8988T (cell line): ENCODE measurements at regions not wholly inside any gene's neighbourhood (a gene's known extent, or its start where the extent isn't known, plus 50 kb on each side); places are given as distances from the start of the nearest gene placed in this dataset.

ENCODE experiments used
- DNase-seq: peaks from one replicate; pipeline ENCODE4 v3.0.0; 2011

DNA sequence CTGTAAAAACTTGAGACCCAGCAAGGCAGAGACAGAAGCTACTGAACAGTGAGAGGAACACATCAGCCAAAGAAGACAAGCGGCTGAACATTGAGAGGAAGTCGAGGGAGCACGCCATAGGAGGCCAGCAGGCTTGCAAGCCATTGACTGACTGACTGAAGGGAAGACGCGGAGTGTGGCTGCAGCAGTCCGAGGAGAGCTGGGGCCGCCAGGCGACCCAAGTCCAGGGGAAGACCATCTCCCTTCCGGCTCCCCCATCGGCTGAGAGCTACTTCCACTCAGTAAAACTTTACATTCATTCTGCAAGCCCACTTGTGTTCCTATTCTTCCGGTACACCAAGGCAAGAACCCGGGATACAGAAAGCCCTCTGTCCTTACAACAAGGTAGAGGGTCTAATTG, 167.3 kb upstream of the MBL2 start:
- no peak for DNase-seq

DNA sequence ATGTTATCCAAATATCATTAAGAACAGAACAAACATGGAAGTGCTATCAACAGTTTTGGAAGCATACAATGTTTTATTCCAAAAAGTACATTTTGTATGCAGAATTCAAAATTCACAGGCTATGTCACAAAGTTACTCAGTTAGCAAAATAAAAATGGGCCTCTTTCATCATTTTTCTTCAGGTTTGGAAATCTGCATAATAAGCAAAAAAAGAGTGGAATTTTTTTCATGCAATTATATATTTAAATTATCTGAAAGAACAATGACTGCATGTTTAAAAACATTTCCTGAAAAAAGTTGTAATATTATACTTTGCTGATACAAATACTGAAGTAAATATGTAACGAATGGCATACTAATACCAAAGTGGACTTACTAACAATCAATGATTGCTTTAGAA, 161.2 kb upstream of the MBL2 start:
- DNase-seq: no peak

DNA sequence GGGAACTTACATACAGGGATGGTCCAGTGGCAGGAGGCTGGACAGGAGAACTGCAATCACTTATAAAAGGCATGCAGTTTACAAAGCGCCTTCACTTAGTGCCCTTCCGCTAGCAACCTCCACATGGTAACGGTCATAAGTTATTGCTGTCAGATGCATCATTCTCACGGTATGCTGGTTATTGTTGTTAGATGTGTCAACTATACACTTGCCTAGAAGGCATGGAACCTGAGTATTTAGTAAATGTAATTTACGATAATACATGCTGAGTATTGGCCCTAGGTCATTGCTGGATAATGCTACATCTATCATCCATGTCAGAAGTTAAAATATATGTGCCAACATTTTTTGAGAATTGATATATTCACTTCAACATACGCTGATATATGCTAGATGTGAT, 155.1 kb upstream of the MBL2 start:
- no peak for DNase-seq

DNA sequence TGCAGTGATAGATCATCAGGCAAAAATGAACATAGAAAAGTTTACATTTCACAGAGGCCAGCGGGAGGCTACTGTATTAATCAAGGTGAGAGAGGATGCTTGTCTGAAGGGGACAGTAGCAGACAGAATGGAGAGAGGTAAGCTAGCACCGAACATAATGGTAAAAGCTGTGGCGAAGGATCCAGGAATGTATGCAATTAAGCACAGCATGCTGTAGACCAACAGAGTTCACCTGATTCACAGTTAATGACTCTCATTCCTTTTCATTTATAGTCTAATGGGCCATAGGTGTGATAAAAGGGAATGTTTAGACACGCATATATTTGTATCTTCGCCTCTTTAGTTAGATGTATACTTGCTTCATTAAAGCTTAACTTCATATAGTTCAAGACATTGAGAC, 150.9 kb upstream of the MBL2 start:
- no peak for DNase-seq

DNA sequence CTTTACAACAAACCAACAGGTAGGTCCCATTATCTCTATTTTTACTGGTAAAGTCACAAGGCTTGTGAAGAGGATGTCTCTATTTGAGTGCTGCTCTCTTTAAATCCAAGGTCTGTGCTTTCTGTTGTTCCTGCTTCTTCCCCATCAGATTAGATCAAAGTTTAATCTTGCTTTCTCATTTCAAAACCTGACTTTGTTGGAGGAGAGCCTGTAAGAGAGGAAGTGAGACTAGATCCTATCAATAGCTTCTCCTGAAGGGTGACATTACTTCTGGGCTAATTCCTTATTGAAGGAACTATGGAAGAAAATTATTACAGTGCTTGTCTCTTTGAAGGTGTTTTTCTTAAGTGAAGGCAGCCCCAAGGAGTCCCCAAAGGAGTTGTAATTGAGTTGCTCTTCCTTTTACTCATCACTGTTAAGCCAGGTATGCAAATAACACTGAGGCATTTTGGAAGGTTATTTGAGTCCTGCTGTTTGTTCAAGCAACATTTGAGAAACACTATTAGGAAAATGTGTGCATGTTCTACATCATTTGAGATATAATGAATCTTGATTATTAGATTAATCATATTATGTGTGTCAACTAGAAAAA, 146.2 kb upstream of the MBL2 start:
- no peak for DNase-seq

DNA sequence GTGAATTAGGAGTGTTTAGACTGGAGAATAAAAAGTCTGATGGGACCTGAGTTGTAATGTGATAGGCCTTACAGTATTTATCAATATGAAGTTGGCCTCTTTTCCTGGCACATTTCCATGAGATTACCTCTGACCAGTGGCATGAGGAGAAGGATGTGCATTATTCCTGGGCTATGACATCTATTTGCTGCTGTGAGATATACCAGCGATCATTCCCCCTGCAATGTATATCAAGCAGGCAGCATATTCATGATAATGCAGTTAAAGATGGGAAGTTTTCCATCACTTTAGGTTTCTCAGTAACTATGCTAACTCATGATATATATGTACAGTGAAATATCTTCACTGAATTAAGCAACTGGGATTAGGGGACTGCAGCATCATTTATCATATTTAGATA, 142.8 kb upstream of the MBL2 start:
- DNase-seq: no peak

DNA sequence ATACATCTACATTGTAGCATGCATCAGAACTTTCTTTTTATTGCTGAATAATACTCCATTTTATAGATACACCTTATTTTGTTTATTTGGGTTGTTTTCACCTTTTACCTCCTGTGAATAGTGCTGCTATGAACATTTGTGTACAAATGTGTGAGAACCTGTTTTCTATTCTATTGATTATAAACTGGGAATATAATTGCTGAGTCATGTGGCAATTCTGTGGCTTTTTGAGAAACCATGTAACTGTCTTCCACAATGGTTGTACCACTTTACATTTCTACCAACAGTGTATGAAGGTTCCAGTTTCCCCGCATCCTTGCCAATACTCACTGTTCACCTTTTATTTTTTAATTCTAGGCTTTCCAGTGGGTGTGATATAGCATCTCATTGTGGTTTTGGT, 138.6 kb upstream of the MBL2 start:
- no peak for DNase-seq

DNA sequence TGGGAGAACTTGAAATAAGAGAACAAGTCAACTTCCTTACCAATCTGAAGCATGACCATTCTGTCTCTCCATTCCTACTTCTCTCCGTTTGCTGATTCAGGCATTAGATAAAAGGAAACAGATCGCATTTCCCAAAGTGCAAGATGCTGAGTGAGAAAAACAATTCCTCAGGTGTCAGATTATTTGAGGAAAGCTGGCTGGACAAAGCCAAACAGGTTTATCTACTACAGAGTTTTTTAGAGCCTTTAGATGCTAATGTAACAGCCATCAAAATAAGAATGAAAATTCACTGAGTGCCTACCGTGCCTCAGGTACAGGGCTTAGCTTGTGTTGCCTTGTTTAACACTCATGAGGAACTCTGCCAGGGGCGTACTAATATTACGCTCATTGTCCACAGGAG, 135.9 kb upstream of the MBL2 start:
- DNase-seq: no peak

DNA sequence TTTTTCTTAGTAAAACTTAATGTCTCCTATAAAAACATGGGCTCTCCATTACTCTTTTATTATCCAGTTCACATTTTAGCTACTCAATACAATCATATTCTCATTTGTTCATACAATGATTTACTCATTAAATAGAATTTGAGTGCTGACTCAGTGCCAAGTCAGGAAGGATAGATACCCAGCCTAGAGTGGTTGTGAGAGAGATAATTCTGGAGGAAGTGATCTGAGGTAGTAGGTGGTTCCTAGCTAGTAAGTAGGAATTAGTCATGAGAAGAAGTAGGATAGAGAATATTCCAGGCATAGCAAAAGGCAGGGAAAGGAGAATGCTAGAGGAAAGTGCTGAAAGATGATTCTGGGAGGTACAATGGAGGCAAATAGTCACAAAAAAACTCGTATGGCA, 133.5 kb upstream of the MBL2 start:
- DNase-seq: no peak

DNA sequence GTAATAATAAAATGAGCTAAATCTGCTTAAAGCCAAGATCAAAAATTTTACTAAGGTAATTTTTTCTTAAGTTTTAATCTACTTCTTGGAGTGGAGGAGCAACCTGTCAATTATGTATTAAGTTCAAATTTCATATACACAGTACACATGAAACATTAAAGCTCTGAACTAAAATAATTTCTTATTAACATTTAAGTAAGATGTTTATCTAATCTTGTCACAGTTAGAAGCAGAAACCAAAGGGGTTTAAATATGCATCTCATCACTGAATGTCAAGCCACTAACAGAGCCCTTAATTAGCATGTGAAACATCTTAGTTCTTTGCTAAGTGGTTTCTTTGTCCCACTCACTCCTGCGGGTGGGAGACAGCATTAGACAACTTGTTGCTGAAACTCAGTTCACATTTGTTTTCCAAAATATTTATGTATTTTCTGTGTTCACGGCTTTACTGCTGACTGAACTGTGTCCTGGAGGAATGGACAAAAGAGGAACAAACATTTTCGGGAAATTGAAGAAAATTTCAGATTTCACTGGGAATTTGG, 130.9 kb upstream of the MBL2 start:
- no peak for DNase-seq

DNA sequence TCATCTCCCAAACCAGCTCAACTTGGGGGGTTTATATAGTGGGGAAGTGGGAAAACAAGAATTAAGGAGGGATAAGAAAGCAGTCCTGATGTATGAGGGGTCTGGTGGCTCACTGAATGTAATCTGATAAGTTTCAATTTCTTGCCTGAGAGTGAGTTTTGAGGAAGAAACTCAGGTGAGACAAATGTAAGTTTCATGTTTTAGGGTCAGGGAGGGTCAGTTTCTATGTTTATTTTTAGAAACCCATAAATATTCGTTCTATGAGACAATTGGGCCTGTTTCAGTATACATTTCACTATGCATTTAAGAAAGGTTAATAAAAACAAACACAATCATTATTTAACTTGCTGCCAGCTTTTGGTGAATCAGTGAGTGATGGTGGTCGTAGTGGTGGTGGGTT, 128.0 kb upstream of the MBL2 start:
- no peak for DNase-seq

DNA sequence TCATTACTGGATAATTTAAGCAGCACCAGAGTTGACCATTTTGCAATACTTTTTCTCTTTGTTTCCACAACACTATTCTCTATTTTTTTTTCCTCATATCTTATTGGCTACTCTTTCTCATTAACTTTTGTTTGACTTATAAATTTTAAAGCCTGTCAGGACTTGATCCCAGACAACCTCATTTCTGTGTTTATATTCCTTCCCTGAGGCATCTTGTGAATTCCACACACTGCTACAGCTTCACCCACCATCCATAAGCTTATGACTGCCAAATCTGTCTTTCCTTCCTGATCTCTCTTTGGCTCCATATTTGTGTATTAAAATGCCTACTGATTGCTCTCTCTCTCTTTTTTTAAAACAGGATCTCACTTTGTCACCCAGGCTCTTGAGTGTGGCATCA, 124.6 kb upstream of the MBL2 start:
- no peak for DNase-seq

DNA sequence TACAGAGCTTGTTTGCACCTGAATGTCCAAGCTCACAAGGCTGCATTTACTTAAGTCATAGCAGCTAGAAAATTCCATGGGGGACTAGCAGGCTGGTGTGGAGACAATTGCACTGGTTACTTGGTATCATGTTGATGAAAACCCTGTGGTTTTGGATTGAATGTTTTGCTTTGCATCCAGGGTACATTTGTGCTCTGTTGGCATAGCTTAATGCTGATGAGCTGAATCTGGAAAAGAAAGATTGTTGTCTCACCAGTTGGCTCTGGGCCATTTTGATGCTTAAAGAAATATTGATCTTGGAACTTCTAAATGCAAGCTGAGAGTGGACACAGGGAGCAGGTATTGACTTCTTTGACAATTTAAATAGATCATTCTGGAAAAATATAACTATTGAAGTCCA, 122.5 kb upstream of the MBL2 start:
- no peak for DNase-seq

DNA sequence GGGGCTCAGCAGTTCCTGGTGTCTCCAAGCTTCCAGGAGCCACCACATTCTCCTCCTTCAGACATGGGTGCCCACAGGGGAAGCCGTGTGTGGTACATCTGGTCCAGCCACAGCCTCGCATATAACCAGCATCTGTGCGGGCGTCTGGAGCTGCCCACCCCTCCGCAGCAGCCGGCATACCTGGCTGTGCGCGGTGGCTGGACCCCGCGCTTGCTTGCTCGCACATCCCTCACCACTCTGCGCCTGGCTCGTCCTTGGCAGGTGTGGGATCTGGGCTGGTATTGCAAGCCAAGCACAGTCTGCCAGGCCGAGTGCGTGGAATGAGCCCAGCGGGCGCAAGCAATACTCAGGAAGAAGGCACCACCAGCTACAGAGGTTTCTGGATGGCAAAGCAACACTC, 117.7 kb upstream of the MBL2 start:
- DNase-seq: no peak

DNA sequence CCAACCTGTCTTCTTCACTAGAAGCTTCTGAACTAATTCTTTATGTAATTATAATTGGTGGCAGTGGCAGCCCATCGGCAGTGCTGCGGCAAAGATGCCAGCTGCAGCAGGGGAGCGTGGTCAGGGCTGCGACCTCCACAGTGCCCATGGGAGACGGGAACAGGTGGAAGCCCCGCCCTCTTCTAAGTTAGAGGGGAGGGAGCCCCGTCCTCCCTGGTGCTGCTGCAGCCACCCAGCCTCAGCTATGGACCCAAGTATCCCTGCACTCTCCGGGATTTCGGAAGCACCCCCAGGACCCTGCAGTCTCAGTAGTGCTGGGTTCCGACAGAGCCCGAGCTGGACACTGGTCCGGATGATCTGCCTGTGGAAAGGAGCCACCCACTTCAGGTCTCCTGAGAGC, 117.0 kb upstream of the MBL2 start:
- DNase-seq: no peak

DNA sequence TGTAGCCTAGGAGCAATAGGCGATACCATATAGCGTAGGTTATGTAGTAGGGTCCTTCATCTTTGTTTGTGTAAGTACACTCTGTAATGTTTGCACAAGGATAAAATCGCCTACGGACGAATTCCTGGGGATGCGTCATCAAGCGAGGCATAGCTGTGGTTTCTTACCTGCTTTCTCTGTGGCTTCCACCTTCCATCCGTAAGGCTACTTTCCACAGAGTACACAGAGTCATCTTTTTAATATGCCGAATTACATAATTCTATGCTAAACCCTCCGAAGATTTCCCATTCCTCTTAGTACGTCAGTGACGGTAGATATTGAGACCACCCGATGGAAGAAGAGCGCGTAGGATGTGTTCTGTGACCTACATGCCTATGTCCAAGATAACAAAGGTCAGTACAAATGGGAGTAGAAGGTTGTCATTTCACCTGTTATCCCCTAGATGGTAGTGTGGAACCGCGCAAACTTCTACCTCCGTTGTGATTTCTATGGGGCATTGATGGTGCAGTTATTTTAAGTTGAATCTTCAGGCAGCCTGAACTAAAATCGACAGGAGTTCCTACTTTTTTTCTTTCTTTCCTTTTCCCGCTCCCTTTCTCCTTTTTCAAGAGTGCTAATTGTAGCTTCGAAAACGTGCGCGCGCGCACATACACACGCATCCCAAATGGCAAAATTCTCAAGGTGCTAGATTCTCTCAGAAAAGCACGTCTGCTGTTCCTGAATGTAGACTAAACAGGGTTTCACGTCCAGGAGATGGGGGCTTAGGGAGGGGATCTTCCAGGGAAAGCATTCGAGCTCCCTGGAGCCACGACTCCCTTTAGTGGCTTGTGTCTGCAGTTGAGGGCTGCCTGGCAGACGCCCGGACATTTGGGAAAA, 111.7 kb upstream of the MBL2 start:
- peak; percentile 16 for DNase-seq

DNA sequence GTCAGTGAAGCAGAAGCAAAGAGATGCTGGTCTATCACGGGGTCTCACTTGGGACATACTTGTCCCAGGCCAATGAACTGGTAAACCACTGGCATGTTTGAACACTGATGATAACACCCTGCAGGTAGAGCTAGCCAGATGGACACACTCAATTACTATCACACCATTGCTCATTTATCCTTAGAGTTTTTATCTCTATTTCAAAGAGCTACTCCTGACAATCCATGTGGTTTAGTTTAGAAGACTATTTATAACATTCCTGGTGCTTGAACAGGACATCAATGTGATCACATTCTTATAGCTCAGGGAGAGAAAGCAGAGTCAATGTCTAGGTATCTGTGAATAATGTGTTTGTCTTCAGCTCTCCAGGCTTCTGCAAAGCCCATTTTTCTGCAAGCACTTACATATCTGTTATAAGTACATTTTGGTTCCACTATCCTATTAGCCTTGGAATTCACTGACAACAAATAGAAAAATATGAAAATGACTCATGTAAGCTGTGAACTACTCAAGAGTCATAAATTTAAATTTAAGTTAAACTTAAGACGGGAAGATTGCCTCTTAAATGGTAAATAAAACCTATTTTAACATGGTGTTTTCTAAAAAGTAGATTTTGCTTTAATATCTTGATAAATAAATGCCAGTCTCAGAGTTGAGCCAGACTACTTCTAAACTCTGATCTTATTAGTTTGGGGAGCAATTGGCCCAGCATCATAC, 106.7 kb upstream of the MBL2 start:
- no peak for DNase-seq

DNA sequence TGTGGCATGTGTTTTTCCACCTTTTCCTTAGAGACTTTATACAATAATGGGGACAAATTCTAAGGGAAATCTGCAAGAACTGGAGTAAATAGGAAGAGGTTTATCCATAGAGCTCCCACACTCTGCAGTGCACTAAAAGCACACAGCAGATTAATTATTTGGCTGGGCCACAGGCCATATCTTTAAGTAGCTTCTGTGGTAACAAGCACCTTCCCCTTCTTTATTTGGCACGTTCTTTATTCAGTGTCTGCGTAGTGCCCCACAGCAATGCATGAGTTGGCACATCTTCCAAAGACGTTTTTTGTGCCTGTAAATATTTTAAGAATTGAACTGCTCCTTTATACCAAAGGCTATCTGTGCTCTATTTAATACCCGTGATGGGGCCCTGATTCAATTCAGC, 104.9 kb upstream of the MBL2 start:
- DNase-seq: no peak

DNA sequence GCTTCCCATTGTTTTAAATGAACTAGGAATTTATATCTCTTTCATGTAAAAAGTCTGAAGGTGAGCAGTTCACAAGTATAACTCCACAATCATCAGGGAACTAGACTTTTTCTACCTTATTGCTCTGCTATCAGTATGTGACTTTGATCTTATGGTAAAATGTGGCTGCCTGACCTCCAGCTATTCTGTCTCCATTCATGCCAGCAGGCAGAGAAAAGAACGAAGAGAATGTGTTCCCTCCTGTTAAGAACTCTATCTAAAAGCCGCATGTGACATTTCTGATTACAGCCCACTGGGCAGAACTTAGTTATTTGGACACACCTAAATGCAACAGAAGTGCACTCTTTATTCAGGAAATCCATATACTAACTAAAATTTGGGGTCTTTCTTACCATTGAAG, 102.8 kb upstream of the MBL2 start:
- DNase-seq: no peak

DNA sequence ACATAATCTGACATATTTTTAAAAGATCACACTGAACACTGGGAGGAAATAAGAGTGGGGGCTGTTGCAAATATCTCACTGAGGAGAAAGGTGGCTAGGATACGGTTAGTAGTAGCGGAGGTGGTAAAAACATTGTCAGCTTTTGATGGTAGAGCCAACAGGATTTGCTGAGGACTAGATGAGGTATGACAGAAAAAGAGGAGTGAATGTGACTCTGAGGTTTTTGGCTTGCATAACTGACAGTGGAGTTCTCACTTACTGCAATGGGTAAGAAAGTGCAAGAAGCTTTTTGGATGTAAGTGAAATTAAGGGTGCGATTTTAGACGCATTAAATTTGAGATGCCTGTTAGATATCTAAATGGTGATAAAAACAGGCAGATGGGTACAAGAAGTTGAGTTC, 102.0 kb upstream of the MBL2 start:
- no peak for DNase-seq

DNA sequence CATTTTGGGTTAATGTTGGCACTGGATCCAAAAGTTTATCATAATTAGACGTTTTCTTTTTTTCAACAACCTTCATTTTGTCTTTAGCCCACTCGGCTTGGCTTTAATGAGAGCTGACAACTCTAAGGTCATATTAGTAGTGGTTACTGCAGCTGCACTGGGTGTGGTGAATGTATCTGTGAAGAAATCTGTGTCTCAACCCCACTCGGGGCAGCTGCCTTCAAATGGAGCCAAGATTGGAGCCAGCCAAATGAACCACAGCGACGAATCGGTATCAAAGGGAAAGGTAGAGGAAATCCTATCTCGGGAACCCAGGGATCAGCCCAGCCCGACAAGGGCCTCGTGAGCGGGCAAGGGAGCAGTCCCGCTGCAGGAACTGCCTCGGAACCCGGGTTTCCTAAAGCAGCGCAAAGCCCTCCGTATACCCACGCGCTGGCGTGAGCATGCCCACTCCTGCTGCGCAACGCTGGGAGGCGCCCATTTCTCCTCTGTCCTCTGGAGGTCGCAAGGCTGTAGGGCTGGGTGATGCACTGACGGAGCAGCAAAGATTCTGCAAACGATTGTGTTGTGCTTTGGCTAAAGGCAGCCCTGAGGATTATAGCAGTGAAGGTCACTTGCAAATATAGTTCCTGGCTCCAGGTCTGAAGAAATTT, 98.7 kb upstream of the MBL2 start:
- no peak for DNase-seq

DNA sequence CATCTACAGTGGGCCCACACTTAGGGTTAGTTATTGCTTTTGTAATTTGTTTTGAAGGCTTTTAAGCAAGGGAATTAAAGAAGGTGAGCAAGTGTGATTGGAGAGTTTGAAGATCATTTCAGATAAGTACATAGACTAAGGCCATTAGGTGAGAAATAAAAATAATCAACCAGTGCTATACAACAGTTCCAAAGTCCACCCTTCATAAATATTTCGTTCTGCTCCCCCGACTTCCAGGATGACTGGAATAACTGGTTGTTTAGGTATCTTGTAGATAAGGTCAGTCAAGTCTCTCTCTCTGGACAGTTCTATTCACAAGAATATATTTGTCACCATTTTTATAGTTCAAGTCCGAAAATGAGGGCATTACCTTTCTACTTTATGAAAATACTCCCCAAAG, 98.0 kb upstream of the MBL2 start:
- no peak for DNase-seq

DNA sequence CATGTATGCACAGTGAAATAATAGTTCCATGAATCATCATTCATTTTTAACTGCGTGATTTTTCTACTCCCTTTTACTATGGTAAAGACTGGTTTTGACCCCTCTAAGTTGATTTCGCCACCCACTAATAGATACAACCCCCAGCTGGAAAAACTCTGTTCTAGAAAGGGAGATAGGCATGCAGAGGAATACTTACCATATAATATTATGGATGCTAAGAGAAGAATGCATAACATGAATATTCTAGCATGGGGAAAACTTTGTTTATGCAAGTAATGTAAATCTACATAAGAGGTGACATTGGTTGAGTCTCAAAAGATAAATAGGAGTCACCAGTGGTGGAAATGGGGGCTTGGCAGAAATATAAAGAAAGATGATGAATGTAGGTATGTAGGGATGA, 97.3 kb upstream of the MBL2 start:
- no peak for DNase-seq

DNA sequence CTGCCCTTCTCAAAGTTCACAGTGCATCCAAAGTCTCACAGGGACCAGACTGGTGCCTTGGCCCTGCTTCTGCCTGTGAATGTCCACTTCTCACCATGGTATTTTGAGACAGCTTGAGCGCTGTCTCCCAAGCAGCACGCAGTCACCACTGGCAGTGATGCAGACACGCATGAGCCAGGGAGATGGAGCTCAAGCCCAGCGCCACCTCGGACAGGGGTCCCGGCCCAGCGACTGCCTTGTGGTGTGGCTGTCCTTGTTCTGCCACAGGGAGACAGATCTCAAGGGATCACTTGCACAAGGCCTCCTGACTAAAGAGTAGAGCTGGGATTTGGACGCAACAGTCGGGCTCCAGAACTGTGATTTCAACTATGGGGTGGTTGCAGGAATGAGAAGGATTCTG, 92.6 kb upstream of the MBL2 start:
- DNase-seq: no peak
